Endometrial microvascular endothelial cells (primary cell): ENCODE measurements at regions not wholly inside any gene's neighbourhood (a gene's known extent, or its start where the extent isn't known, plus 50 kb on each side); places are given as distances from the start of the nearest gene placed in this dataset.

Source experiments
- in situ Hi-C: cut with HindIII; loops from 2 replicates; pipeline ENCODE4 v1.10.0; 2017; ENCODE audit warnings: low sequenced_read_pairs, low pct_unique_long_range_greater_than_20kb; ENCODE audit errors: inconsistent ontology term

- in situ Hi-C loops, result no loop called here
Measured at GRCh38 chr1:11400155-11400554, 78.8 kb upstream of the DISP3 start.

DNA sequence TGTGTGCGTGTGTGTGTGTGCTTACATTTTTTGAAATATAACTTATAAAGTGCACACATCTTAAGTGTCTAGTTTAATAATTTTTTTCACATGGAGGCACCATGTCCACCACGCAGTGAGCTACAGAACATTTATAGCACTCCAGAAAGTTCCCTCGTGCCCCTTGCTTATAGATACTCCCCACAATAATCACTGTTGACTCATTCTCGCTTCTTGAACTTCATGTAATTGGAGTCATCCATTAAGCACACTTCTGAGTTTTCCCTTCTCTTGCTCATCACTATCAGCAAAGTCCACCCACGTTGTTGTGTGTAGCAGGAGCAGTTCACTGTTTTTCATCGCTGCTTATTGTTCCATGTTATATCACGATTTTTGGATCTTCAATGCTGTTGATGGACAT, 78.4 kb upstream of the DISP3 start:
- in situ Hi-C loops, result no loop called here

DNA sequence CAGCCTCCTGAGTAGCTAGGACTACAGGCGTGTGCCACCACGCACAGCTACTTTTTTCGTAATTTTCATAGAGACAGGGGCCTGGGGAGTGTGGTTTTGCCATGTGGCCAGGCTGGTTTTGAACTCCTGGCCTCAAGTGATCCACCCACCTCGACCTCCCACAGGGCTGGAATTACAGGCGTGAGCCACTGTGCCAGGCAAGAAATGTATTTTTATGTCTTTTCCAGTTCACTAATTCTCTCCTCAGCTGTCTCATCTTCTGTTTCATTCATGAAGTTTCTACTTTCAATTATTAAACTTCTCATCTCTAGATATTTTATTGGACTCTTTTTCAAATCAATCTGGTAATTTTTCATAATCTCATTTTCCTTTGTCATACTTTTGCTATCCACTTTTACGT, 72.1 kb upstream of the DISP3 start:
- in situ Hi-C loops, result no loop called here

- in situ Hi-C loops, result no loop called here
Measured at GRCh38 chr1:11407301-11407994, 71.5 kb upstream of the DISP3 start.

- in situ Hi-C loops, result no loop called here
Measured at GRCh38 chr1:11412141-11412540, 66.8 kb upstream of the DISP3 start.

DNA sequence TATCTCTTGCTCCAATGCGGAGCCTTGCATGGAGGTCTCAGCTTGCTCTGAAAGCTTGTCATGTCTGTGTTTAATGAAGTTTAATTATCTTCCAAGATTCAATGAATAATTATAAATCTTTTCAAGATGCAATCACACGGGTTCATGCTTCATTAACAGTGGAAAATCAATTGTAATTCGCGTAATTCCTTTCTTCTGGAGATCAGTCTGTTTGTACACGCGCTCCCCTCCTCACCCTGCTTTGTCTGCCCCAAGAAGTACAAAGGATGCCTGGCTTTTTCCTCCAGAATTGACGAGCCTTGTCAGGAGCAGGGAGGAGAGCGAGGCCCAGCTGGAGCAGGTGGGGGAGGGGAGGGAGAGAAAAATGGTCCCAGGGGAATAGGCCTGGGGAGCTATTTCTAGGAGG, 65.0 kb upstream of the DISP3 start:
- in situ Hi-C loops, result no loop called here

DNA sequence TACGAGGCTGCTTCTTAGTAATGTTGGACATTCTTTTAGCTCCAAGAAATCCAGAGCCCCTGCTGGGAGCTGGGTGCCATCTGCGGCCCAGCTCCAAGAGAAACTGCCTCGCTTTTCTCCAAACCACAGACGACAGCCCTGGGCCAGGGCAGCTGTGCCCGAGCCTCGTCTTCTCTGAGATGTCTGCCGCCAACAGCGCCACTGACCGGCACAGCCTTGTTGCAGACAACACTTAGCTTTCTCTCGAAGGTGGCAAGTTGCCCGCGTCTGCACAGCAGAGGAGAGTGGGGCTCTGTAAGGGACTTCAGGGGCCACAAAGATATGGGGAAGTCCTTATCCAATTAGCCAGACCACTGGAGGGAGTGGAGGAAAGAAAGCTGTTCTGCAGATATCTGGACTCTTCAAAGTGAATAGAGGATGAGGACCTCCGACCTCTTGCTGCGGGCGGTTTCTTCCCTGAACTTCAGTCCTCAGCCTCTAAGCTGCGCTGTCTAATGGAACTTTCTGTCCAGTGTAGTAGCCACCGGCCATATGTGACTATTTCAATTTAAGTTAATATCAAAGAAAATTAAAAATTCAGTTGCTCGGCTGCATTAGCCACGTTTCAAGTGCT, 63.9 kb upstream of the DISP3 start:
- in situ Hi-C loops, result no loop called here

- in situ Hi-C loops, result no loop called here
Measured at GRCh38 chr1:11417162-11417561, 61.8 kb upstream of the DISP3 start.

DNA sequence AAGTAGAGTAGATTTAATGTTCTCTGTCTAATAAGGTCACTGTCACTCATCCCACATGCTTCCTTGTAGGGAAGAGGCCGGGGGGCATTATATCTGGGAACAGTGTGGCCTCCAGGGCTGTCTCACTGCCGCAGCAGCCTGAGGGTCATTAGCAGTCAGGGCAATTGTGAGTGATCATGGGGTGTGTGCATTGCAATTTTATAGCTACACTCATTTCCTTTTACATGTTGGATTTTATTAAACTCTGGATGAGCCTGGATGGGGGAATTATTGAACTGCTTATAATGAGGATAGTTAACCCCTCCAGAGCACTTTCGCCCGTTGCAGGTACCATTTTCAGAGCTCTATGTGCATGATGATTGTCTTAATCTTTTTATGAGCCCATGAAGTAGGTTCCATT, 60.9 kb upstream of the DISP3 start:
- in situ Hi-C loops, result no loop called here

GRCh38 chr1:11421443-11421842, 57.5 kb upstream of the DISP3 start:
- in situ Hi-C loops, result no loop called here

GRCh38 chr1:11422686-11423085, 56.3 kb upstream of the DISP3 start:
- in situ Hi-C loops, result no loop called here

- in situ Hi-C loops, result no loop called here
Measured at GRCh38 chr1:11426617-11427016, 52.3 kb upstream of the DISP3 start.

DNA sequence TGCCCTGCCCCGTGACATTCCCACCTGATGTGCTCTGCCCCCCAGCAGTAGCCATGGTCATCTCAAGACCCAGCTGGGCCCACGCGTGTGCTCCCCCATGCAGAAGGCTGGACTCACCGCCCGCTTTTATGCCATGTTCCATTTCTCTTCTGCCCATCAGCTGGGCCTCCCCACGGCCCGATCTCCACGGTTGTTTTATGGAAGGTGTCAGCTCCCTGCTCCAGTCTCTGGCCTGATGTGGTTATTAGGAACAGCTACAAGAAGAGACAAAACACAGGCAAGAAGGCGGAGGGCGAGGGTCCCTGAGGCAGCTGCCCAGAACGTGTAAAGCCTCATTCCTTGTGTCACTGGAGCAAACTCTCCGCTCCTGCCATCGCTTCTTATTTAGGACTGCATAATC, 50.2 kb upstream of the DISP3 start:
- in situ Hi-C loops, result no loop called here
